HCT116 (cell line): ENCODE measurements at regions not wholly inside any gene's neighbourhood (a gene's known extent, or its start where the extent isn't known, plus 50 kb on each side); places are given as distances from the start of the nearest gene placed in this dataset.

Experiments
- ATAC-seq: fragments of 200-7000 bp; cut with Tn5 transposase; 2 replicates; pipeline ENCODE4 v1.9.1; 2020; ENCODE audit warnings: mild to moderate bottlenecking, moderate library complexity
- BruUV-seq: library from RNA; stranded (reverse); fragments of 400-500 nt; replicated peaks from 2 replicates; lab custom pipeline; 2021; lab: Mats Ljungman, UMichigan
- CTCF ChIA-PET: fragments of 300-600 bp; sonication (Branson Sonifier 250); formaldehyde crosslinking; loops from one replicate; lab custom pipeline; 2021; ENCODE audit warnings: antibody characterized with exemption; lab: Charles Lee
- POLR2A ChIA-PET: fragments of 300-600, 350-600 bp; sonication (Branson Sonifier 250); formaldehyde crosslinking; loops from one replicate; lab custom pipeline; 2021; ENCODE audit warnings: antibody characterized with exemption; lab: Charles Lee
- RAD21 ChIA-PET, 2 experiments: fragments of 300-600 bp; sonication (Branson Sonifier 250); formaldehyde crosslinking; loops; one replicate each; lab custom pipeline; 2023; ENCODE audit warnings: low total read pairs in 2 of 2; ENCODE audit not compliant: uncharacterized antibody in 2 of 2, unreplicated experiment in 2 of 2, low non-redundant PET in 1 of 2; lab: Charles Lee
- DNase-seq: peaks from one replicate; pipeline ENCODE4 v3.0.0-alpha.2; 2010; ENCODE audit warnings: low read depth, low spot score
- H2AFZ ChIP-seq: fragments of 200-600 bp; shearing (Covaris generic), sonication (generic); 2 replicates; pipeline ENCODE4 v1.6.1; 2017; ENCODE audit warnings: low read depth, mixed run types, mixed read lengths, antibody characterized with exemption, low read length; ENCODE audit not compliant: poor library complexity, severe bottlenecking
- H3K27ac ChIP-seq: 2 replicates; pipeline ENCODE4 v1.5.1; 2012; ENCODE audit warnings: low read depth, low read length
- H3K27me3 ChIP-seq: fragments of 200-600 bp; sonication (generic); 2 replicates; pipeline ENCODE4 v1.6.1; 2016; ENCODE audit warnings: mixed run types, low read length, mixed read lengths; ENCODE audit not compliant: insufficient read depth
- H3K36me3 ChIP-seq, 2 experiments: fragments of 200-500 bp in 1 of 2; fragments of 200-600 bp in 1 of 2; sonication (Bioruptor generic) in 1 of 2; sonication (generic) in 1 of 2; 2 replicates each; pipeline versions ENCODE4 v1.5.1 to v1.6.1; 2014 to 2016; ENCODE audit warnings: low read length in 2 of 2, inconsistent platforms in 1 of 2, mixed read lengths in 1 of 2, mixed run types in 1 of 2; ENCODE audit not compliant: insufficient read depth in 2 of 2, control insufficient read depth in 1 of 2
- H3K4me1 ChIP-seq, 2 experiments: fragments of 200-600 bp in 1 of 2; sonication (generic) in 1 of 2; 2 replicates each; pipeline versions ENCODE4 v1.5.1 to v1.6.1; 2012 to 2017; ENCODE audit warnings: low read length in 2 of 2, inconsistent platforms in 1 of 2, mild to moderate bottlenecking in 1 of 2, mixed read lengths in 1 of 2, mixed run types in 1 of 2, moderate library complexity in 1 of 2; ENCODE audit not compliant: insufficient read depth in 2 of 2, control insufficient read depth in 1 of 2
- H3K4me2 ChIP-seq: fragments of 200-600 bp; sonication (generic); 2 replicates; pipeline ENCODE4 v1.6.1; 2017; ENCODE audit warnings: mixed run types, low read length, mixed read lengths
- H3K4me3 ChIP-seq, 2 experiments: fragments of 200-600 bp in 1 of 2; sonication (generic) in 1 of 2; replicated peaks in 1 of 2; 2 replicates each; pipeline ENCODE4 v1.5.1; 2011 to 2016; ENCODE audit warnings: low read length in 2 of 2, control low read depth in 1 of 2, low read depth in 1 of 2, mild to moderate bottlenecking in 1 of 2, mixed read lengths in 1 of 2, mixed run types in 1 of 2
- H3K79me2 ChIP-seq: fragments of 200-600 bp; sonication (generic); 2 replicates; pipeline ENCODE4 v1.6.1; 2017; ENCODE audit warnings: mild to moderate bottlenecking, mixed run types, low read length, moderate library complexity, mixed read lengths; ENCODE audit not compliant: insufficient read depth
- H3K9ac ChIP-seq: fragments of 200-600 bp; sonication (generic); 2 replicates; pipeline ENCODE4 v1.6.1; 2016; ENCODE audit warnings: low read length, mixed read lengths
- H3K9me2 ChIP-seq: fragments of 200-600 bp; sonication (generic), shearing (Covaris generic); 2 replicates; pipeline ENCODE4 v1.6.1; 2017; ENCODE audit warnings: mixed run types, mild to moderate bottlenecking, moderate library complexity; ENCODE audit not compliant: insufficient read depth
- H3K9me3 ChIP-seq, 2 experiments: fragments of 200-500 bp in 1 of 2; fragments of 200-600 bp in 1 of 2; sonication (Bioruptor generic) in 1 of 2; sonication (generic) in 1 of 2; 2 replicates each; pipeline ENCODE4 v1.6.1; 2014 to 2017; ENCODE audit warnings: low read length in 2 of 2, mixed read lengths in 2 of 2, inconsistent platforms in 1 of 2, low read depth in 1 of 2, mild to moderate bottlenecking in 1 of 2, mixed run types in 1 of 2, moderate library complexity in 1 of 2; ENCODE audit not compliant: control insufficient read depth in 1 of 2, insufficient read depth in 1 of 2
- H4K20me1 ChIP-seq: fragments of 200-600 bp; sonication (generic), shearing (Covaris generic); 2 replicates; pipeline ENCODE4 v1.6.1; 2017; ENCODE audit warnings: mixed run types, mild to moderate bottlenecking, moderate library complexity; ENCODE audit not compliant: insufficient read depth
- CBX3 ChIP-seq: IDR thresholded peaks from 2 replicates; pipeline ENCODE4 v1.6.1; 2012; ENCODE audit warnings: low read depth
- EGR1 ChIP-seq: IDR thresholded peaks from 2 replicates; pipeline ENCODE4 v1.6.1; 2012; ENCODE audit warnings: low read depth
- ELF1 ChIP-seq: IDR thresholded peaks from 2 replicates; pipeline ENCODE4 v1.6.1; 2012; ENCODE audit warnings: low read depth, borderline replicate concordance
- EZH2 ChIP-seq: fragments of 200-600 bp; sonication (generic); IDR thresholded peaks from 2 replicates; pipeline ENCODE4 v1.6.1; 2017; ENCODE audit warnings: antibody characterized with exemption, mixed run types
- EZH2phosphoT487 ChIP-seq: fragments of 200-600 bp; IDR thresholded peaks from 2 replicates; pipeline ENCODE4 v1.6.1; 2018; ENCODE audit warnings: antibody characterized with exemption, borderline replicate concordance
- FOSL1 ChIP-seq: IDR thresholded peaks from 2 replicates; pipeline ENCODE4 v1.6.1; 2012; ENCODE audit warnings: low read depth
- POLR2AphosphoS5 ChIP-seq: IDR thresholded peaks from 2 replicates; pipeline ENCODE4 v1.6.1; 2011; ENCODE audit warnings: mild to moderate bottlenecking, low read depth, low read length, moderate library complexity
- RAD21 ChIP-seq: IDR thresholded peaks from 2 replicates; pipeline ENCODE4 v1.6.1; 2012; ENCODE audit warnings: low read depth, mild to moderate bottlenecking
- SIN3A ChIP-seq: IDR thresholded peaks from 2 replicates; pipeline ENCODE4 v1.6.1; 2012; ENCODE audit warnings: low read depth
- SRF ChIP-seq: IDR thresholded peaks from 2 replicates; pipeline ENCODE4 v1.6.1; 2012; ENCODE audit warnings: low read depth
- ZFX ChIP-seq: fragments of 450-650 bp; IDR thresholded peaks from 2 replicates; pipeline ENCODE4 v1.6.1; 2017
- intact Hi-C: fragments of 100-400 bp; cut with micrococcal nuclease; formaldehyde crosslinking; loops from 2 replicates; pipeline ENCODE4 v1.10.0; 2022
- TF ChIP-seq, protein P1 (sequence below): IDR thresholded peaks from 2 replicates; pipeline ENCODE4 v1.6.1; 2011; ENCODE audit warnings: mild to moderate bottlenecking, low read length, moderate library complexity; ENCODE audit not compliant: insufficient replicate concordance; ENCODE audit errors: extremely low read depth

DNA sequence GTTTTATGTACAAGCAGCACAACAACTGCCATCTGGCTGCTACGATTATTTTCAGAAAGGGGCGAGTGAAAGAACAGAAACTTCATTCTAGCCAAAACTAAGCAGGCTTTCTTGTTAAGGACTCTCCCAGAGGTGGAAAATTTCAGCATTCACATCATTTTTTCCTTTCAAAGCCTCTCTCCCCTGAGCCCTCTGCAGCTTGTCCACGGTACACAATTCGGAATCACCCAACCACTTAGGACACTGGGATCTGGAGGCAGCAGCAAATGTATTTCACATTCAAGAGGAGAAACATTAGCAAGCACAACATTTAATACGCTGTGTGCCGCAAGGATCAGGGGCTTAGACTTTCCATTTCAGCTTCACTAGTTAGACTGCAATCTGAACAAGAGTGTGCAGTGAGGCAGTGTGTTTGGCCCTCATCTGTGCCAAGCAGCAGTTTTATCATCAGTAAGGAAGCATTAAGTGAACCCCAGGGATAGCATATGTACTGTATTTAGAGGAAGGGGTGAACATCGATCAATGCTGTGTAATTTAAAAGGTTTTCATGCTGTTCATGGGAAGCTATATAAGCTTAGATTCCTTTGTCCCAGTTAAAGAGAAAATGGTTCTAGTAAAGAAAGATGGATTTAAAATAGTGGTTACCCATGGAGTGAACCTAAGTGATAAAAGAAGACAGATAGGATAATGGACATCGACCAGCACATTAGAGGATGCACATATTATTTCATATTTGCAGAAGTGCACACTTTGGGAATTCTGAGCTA is 504.9 kb downstream of the TBL1XR1 start:
- H3K79me2 ChIP-seq: no peaks in the 10 kb centered on the region
- no peak for ATAC-seq
- H2AFZ ChIP-seq: no peak overlapping the region
- H4K20me1 ChIP-seq: no peaks in the 10 kb centered on the region
- ChIA-PET CTCF (no interaction called here), RAD21 (no interaction called here), POLR2A (no interaction called here)
- no peaks in the 10 kb centered on the region for H3K4me1 ChIP-seq
- TF ChIP-seq EGR1: no peak
- TF ChIP-seq, protein P1, sequence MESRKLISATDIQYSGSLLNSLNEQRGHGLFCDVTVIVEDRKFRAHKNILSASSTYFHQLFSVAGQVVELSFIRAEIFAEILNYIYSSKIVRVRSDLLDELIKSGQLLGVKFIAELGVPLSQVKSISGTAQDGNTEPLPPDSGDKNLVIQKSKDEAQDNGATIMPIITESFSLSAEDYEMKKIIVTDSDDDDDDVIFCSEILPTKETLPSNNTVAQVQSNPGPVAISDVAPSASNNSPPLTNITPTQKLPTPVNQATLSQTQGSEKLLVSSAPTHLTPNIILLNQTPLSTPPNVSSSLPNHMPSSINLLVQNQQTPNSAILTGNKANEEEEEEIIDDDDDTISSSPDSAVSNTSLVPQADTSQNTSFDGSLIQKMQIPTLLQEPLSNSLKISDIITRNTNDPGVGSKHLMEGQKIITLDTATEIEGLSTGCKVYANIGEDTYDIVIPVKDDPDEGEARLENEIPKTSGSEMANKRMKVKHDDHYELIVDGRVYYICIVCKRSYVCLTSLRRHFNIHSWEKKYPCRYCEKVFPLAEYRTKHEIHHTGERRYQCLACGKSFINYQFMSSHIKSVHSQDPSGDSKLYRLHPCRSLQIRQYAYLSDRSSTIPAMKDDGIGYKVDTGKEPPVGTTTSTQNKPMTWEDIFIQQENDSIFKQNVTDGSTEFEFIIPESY: no peak
- no peak for TF ChIP-seq CBX3
- no peak for TF ChIP-seq FOSL1
- no peak for TF ChIP-seq SRF
- no peak for TF ChIP-seq POLR2AphosphoS5
- no peak for TF ChIP-seq SIN3A
- no peak for TF ChIP-seq ELF1
- TF ChIP-seq EZH2phosphoT487: no peak
- no peak for TF ChIP-seq ZFX
- TF ChIP-seq RAD21: no peak
- TF ChIP-seq EZH2: no peak
- H3K4me2 ChIP-seq: no peak overlapping the region
- DNase-seq: no peak
- BruUV-seq: no TSS peak
- no peaks in the 10 kb centered on the region for H3K36me3 ChIP-seq
- no peak overlapping the region for H3K27ac ChIP-seq
- no peaks in the 10 kb centered on the region for H3K27me3 ChIP-seq
- no peaks in the 10 kb centered on the region for H3K9me2 ChIP-seq
- H3K9ac ChIP-seq: no peak overlapping the region
- H3K9me3 ChIP-seq: no peaks in the 10 kb centered on the region
- H3K4me3 ChIP-seq: no peak overlapping the region
- intact Hi-C loops: no loop called here
